GM18508 (cell line): ENCODE measurements at regions not wholly inside any gene's neighbourhood (a gene's known extent, or its start where the extent isn't known, plus 50 kb on each side); places are given as distances from the start of the nearest gene placed in this dataset.

ENCODE experiments used
- ATAC-seq: cut with Tn5 transposase; IDR thresholded peaks from one replicate; pipeline ENCODE4 v1.9.1; 2021; ENCODE audit warnings: moderate number of reproducible peaks; ENCODE audit not compliant: insufficient read depth, unreplicated experiment

DNA sequence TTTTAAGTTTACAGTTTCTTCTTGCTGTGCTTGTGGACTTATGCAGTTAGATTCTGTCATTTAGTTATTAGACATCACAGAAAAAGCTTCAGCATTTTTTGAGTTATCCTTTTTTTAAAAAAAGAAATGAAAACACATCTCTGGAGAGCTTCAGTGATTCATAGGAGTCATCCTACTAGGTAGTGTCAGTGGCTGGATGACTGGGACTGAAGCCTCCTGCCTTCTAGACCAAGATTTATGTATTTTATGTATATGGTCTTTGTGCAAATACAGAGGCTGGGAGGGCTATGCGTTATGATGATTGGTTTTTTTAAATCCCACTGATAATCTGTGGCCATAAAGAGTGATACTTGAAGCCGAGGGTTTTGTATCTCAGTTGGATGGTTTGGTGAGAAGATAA is 125.9 kb upstream of the JAG1 start:
- ATAC-seq = no peak

DNA sequence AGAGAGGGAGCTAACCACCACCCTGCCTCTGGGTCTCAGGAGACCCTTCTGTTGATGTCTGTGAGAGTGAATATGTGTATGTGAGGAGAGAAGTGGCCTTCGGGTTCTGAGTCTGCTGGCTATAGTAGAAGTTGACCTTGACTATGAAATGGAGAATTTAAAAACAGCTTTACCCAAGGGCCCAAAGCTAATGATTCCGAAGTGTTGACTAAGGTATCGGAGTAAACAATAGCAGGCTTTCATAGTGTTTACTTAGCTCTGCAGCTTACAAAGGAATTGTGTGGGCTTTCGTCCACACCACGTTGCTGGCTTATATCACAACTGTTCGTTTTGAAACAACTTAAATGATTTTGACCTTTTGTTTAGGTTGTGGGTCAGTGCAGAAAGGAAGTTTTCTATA is 126.5 kb upstream of the JAG1 start:
- no peak for ATAC-seq

DNA sequence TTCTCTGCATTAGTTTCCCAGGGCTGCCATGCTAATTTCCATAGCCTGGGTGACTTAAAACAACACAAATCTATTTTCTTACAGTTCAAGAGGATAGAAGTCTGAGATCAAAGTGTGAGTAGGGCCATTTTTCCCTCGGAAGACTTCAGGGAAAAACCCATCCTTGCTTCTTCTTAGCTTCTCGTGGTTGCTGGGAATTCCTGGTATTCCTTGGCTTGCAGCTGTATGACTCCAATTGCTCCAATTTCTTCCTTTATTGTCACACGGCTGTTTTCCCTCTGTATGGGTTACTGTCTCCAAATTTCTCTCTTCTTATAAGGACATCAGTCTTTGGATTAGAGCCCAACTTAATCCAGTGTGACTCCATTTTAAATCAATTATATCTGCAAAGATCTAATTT is 128.4 kb upstream of the JAG1 start:
- no peak for ATAC-seq

DNA sequence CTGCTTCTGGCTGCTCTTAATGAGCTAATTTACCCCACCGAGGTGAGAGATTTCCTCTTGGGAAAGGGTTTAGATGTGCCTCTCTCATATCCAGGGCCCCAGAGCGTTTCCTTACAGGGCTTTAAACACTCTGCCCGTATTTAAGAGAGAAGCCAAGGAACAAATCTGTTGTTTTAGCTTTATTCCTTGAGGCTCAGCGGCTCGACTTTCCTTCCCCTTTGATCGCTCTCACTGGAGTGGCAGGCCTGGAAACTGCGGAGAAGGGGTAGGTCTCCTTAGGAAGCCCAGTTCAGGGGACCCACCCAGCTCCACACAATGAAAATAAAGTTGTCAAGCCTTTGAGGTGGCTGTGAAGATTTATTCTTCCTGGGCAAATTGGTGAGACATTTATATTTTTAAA is 132.0 kb upstream of the JAG1 start:
- ATAC-seq = no peak

DNA sequence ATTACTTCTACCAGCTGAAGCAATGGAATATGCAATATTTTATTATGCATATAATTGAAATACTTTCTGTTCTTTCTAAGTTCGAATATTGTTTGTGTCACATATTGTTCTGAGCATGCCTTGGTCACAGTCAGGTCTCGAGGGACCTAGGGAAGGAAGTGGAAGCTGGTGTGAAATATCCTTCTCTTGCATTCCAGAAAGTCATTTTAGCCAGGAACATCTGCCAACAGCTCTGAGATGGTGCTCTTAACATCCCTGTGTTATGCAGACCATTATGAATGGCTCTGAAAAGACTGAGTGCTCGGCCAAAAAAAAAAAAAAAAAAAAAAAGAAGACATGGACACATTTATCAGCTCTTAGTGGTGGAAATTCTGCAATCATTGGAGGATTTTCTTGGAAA is 132.7 kb upstream of the JAG1 start:
- no peak for ATAC-seq

DNA sequence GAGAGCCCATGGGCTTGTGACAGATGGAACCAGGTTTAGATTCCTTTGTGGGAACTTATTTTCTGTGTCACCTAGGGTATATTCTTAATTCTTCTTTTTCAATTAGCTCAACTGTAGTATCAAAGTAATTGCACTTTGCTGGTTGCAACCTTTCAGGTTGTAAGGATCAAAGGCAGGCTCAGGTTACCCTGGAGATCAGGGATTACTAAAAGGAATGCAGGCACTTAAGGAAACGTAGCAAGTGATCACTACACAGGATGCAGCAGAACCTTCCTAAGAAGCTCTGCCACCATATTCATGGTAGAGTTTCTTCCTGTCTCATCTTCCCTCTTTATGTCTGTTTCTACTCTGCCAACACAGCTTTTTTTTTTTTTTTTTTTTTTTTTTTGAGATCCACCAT is 133.2 kb upstream of the JAG1 start:
- no peak for ATAC-seq

DNA sequence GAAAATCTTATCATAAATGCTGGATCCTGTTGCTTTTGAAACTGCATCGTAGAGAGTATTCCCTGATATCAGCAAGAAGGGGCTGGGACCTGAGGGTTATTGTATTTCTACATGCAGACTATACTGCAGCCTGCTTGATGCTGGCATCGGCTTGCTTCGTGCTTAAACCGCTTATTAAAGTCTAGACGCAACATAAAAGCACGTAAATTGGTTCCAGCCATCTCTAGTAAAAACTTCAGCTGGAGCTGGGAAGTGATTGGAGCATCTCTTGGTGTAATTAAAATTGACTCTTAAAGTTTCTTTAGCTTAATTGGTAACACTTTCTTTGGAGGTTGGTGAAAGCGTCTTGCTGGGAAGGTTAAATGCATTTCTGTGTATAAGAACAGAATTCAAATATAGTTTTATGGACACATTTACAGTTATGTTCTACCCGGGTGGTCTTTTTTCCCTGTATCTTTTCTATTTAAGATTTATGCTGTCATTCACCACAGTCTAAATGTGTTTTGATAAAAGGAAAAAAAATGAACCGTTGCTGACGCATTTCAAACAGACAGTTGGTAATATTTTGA is 139.0 kb upstream of the JAG1 start:
- no peak for ATAC-seq

DNA sequence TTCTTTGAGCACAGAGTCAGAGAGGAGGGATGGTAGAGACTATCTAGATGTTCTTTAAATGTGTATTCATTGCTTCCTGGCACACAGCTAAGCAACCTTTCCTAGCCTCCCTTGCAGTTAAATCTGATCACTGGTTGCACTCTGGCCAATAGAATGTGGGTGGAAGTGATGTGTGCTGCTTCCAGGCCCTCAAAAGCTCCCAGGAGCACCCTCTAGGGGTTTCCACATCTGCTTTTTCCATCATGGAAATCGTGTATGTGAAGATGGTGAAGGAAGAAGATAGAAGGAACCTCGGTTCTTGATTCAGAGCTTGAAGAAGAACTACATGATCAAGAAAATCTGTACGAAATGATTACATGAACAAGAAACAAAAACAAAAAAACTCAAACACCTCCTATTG is 149.8 kb upstream of the JAG1 start:
- no peak for ATAC-seq

DNA sequence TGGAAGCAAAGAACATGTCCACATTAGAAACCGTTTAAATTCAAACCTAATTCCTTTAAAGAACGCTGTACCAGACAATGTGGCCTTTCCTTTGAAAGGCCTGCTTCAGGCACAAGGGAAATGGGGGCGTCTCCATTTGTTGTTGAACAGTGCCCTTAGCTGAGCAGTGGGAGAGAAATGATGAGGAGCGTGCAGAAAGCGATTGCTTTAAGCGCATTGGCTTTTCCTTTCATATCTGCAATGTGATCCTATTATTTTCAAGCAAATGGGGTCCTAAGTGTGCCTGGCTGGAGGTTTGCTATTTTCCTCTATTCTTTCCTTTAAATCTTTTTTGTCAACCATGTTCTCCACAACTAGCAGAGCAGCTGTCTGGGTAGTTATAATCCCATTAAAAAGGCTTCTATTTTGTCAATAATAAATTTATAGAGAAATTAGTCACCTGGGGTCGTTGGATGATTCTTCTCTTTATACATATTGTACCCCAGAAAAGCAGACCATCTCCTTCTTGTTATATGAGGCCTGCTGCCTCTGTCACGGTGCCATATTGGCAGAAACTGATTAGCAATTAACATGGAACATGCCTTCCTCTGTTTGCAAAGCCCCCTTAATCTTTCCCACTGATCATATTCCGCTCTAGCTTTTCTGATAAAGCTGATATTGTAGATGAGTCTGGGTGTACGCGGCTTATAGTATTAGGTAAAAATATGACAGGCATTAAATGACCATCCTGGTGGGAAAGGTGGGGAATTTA is 151.1 kb upstream of the JAG1 start:
- ATAC-seq = no peak

DNA sequence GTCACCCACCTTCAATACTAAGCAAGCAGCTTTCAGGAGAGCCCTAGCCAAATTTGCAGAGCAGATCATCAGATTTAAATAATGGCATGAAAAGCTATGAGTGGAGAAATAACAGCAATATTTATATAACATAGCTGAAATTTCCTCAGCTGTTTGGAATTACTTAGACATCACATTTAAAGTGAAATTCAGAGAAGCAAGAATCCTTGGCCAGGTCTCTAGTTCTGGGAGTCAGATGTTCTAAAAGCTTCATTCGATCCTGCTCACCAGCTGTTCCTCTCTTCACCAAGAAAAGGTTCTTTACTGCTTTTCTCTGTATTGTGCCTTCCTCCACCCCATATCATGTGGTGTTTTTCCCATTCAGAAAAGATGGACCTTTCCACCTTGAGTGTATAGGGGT is 152.3 kb upstream of the JAG1 start:
- ATAC-seq = no peak

DNA sequence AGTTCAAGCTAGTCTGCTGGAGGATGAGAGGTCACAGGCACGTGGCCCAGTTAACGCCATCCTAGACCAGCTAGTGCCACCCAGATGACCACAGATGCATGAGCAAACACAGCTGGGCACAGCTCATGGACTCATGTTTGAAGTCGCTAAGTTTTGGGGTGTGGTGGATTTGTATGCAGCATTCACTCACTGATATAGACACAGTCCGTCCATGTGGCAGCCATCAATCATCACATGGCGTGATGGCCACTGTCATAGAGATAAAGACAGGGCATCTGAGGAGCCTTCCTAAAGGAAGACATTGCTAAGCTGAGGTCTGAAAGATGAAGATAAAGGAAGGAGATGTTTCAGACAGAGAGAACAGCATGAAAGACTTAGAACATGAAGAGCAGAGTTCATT is 154.4 kb upstream of the JAG1 start:
- ATAC-seq = no peak

DNA sequence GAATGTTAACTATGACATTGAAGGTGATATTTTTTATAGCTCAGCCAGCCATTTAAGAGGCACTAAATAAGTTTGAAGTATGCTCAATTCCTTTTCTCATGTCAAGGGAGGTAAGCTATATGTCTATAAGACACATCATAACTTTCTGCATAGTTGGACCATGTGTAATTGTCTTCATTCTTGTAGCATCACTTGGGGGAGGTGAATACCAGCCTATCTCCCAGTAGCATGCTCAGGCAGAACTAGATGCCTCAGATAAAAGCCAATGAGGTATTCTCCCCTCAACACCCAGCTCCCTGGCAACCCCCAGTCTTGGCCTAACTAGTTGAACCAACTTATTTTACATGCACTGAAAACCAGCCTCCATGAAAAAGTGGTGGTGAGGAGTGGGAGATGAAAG is 158.3 kb upstream of the JAG1 start:
- no peak for ATAC-seq

DNA sequence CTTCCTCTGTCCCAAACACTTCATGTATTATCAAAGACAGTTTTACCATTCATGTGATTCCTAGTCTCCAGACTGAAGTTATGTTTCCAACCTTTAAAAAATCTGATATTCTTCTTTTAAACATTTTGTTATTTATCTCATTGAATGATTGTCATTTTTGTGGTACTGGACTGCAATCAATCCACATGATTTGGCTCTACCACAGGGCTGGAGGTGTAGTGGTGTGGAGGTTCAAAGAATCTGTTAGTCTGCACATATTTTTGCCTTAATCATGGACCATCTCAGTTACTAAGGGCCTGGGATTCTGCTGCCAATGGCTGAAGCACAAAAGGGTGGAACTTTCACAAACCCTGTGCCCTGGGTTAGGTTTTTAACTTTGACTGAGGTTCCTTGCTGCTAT is 164.1 kb upstream of the JAG1 start:
- no peak for ATAC-seq

DNA sequence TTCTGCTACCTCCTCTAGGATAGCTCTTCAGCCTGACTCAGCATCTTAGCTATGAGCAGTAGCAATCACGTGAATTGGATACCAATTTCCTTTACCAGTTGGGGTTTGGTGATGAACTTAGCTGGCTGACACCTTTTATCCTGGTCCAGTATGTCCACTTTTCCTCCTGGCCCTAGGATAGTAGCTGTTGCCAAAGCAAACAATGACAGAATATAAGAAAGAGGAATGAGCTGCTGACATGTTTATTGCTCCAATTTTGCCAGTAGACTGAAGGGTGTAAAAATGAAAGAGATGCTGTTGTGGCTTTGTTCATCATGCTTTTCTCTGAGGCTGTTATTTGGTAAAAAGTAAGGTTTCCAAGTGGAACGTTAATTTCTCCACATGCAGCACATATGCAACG is 168.3 kb upstream of the JAG1 start:
- no peak for ATAC-seq

DNA sequence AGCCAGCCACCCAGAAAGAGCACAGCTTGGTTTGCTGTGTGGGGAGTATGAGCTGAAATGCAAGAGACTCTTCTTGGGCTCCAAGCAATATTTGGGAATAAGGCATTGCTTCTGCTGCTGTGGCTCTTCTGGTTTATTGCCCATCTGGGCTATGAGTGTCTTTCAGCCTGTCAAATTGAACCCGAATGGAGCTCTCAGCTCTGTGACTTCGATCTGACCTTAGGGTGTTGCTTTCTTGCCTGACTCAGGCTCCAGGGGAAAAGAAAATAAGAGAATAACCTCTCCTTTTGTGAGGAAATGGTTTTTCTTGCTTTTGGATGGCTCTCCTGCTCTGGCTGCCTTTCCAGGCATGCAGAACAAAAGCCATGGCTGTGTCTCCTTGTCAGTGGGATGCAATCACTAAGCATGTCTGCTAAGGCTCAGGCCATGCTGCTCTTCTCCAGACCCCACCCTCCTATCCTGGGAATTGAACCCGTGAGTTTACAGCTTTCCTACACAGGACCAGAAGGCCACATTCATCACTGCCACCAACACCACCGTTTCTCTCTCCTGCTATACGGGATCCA is 169.4 kb upstream of the JAG1 start:
- ATAC-seq = no peak

DNA sequence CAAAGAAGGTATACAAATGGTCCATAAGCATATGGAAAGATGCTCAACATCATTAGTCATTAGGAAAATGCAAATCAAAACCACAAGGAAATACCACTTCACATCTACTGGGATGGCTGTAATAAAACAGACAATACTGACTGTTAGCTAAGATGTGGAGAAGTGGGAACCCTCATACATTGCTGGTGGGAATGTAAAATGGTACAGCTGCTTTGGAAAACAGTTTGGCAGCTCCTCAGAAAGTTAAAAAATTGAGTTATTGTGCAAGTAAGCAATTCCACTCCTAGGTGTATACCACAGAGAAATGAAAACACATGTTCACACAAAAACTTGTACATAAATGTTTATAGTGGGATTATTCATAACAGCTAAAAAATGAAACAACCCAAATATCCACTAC is 173.0 kb upstream of the JAG1 start:
- ATAC-seq = no peak

DNA sequence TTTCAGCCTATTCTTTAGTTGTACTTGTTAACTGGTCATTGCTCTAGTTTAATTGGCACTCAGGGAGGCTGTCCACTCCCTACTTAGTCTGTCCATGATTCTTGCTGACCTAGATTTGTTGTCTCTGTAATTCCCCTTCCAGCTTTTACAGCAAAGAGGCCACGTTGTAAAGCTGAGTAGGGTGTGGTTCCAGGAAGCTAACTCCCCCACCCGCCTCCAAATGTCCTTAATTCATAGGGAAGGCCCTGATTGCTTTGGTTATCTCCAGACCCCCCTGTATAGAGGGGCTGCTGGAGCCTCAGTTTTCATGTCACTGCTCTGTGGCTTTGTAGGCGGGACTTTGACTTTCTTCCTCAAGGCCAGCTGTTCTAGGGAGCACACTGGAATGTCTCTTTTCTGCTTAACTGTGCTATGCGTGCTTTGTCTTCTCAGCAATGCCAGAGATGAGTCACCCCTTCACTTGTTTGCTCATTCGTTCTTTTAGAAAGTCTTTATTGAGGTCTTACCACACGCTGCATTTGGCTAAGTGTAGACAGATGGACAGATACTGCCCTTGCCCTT is 175.1 kb upstream of the JAG1 start:
- ATAC-seq = no peak

DNA sequence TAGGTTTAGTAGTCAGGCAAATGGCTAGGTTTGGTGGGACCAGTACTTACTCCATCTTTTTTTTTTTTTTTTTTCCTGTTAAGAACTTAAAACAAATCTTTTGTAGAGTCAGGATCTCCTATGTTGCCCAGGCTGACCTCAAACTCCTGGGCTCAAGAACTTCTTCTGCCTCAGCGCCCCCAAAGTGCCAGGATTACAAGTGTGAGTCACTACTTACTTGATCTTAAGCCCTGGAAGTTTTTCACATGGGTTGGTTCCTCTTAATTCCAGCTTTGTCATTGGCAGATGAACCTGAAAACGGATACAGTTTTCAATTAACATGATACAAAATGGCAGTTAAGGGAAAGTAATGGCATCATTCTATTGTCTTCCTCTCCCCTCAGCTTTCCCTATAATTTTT is 179.4 kb upstream of the JAG1 start:
- ATAC-seq = no peak

DNA sequence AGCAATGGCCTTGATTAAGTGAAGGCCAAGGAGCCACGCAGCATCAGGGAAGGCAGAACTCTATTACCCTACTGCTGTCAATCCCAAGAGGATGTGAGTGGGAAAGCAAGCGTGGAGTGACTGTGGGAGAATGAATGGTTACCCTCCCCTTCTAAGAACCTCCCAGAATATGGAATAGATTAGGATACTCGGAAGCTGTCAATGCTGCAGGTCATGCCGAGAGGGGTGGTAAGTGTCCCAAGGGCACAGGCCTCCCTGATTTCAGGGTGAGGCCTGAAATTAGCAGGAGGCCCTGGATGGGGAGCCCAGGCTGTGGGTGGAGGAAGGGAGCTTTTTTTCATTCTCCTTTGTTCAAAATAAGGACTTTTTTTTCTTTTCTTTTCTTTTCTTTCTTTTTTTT is 179.9 kb upstream of the JAG1 start:
- ATAC-seq = no peak

DNA sequence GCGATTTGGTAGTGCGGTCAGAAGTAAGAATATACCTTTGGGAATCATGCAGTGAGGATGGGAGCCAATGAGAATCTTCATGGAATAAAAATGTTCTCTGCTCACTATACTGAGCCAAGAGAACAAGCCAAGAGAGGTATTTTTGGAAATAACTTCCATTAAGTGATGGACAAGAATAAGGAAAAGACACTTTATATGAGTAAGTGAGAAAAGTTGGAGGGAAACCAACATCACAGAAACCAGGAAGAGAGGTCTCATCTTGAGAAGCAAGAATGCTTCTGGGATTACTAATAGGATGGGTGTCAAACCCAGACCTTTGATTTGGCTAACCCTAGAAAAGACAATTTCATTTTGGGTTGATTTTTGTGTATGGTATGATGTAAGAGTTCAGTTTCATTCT is 181.2 kb upstream of the JAG1 start:
- ATAC-seq = no peak

DNA sequence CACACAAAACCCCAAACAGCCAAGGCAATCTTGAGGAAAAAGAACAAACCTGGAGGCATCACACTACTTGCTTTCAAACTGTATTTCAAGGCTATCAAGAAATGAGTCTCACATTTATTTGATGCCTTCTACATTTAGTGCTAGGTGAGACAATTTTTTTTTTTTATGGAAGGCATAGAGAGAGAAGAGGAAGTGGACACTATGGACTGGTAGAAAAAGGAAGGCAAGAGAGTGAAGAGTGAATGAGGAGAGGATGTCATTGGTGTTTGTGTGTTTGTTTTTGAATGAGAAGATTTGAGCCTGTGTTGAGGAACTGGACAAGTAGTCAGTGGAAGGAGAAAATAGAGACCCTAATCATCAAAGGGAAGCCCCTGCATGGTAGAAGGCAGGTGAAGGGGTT is 182.0 kb upstream of the JAG1 start:
- no peak for ATAC-seq
